Activated CD8-positive, alpha-beta T cell treated with anti-CD3 and anti-CD28 coated beads, Interleukin-2, amount 10 ng/mL, durations not matched to agents 7 days and 5 days (primary cell): ENCODE measurements at regions not wholly inside any gene's neighbourhood (a gene's known extent, or its start where the extent isn't known, plus 50 kb on each side); places are given as distances from the start of the nearest gene placed in this dataset.

Experiments used
- ATAC-seq: fragments of 150-1000 bp; cut with Tn5 transposase; one replicate; pipeline ENCODE4 v1.10.0; 2021; ENCODE audit warnings: moderate library complexity
- CTCF ChIA-PET: fragments of 350-600 bp; sonication (Branson Sonifier 250); formaldehyde crosslinking; loops from one replicate; lab custom pipeline; 2021; ENCODE audit warnings: antibody characterized with exemption; lab: Charles Lee
- POLR2A ChIA-PET: fragments of 350-600 bp; sonication (Branson Sonifier 250); formaldehyde crosslinking; loops from one replicate; lab custom pipeline; 2021; ENCODE audit warnings: antibody characterized with exemption; lab: Charles Lee
- DNase-seq: peaks from one replicate; pipeline ENCODE4 v3.0.0-alpha.2; 2020
- H3K27ac Mint-ChIP-seq: one replicate; pipeline ENCODE4 v1.8.0; 2021; ENCODE audit warnings: mild to moderate bottlenecking, mixed read lengths
- H3K27me3 Mint-ChIP-seq: one replicate; pipeline ENCODE4 v1.8.0; 2021; ENCODE audit warnings: low read depth, mixed read lengths
- H3K36me3 Mint-ChIP-seq: one replicate; pipeline ENCODE4 v1.8.0; 2021; ENCODE audit warnings: low read depth, mixed read lengths
- H3K4me1 Mint-ChIP-seq: one replicate; pipeline ENCODE4 v1.8.0; 2021; ENCODE audit warnings: low read depth, mixed read lengths
- H3K4me3 Mint-ChIP-seq: one replicate; pipeline ENCODE4 v1.8.0; 2021; ENCODE audit warnings: mild to moderate bottlenecking, mixed read lengths
- H3K9me3 Mint-ChIP-seq: one replicate; pipeline ENCODE4 v1.8.0; 2022; ENCODE audit warnings: mixed read lengths; ENCODE audit not compliant: insufficient read depth

- Mint-ChIP-seq H3K27me3 (peaks cover 2% of the 10 kb centered on the region), H3K9me3 (no peaks in the 10 kb centered on the region), H3K27ac (no peak overlapping the region), H3K4me3 (peak overlapping the region; percentile 67), H3K36me3 (no peaks in the 10 kb centered on the region), H3K4me1 (no peaks in the 10 kb centered on the region)
- ChIA-PET POLR2A (interaction anchor here (0.6 kb wide), 2 partner anchors 16 to 211 kb away, joined by 3 read pairs; no protein-coding TSS in a partner anchor), CTCF (interaction anchor here (0.7 to 4.3 kb wide), 10 partner anchors 8 to 535 kb away, joined by 3 to 34 read pairs (median 3); partner anchors contain the start of gene SERTAD2)
- ATAC-seq (peak; percentile 94), DNase-seq (peak; percentile 69)
Measured at GRCh38 chr2:64865073-64865830, 123.9 kb upstream of the SLC1A4 start.

DNA sequence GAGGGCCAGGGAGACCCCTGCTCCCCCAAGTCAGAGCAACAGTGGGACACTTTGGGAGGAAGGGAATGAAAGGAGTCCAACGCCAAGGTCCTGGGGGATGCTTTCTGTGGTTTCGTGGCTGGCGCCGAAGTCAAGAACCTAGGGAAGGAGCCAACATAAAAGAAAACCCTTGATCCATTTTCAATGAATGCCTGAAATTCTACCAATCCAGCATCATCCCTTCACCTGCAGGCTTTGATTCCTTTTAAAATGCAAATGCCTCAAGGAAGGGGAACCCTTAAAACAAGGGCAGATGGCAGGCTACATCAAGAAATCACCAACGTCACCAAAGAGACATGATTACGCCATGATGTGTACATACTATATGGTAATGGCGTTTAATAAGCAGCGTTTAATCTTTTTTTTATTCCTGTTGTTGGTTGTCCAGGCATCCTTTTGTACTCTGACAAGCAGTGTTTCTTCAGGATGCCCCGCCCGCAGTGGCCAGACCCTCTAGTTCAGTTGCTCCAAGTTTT is 123.3 kb upstream of the SLC1A4 start:
- ChIA-PET CTCF (interaction anchor here (1.1 to 3.6 kb wide), 5 partner anchors 215 to 343 kb away, joined by 3 to 45 read pairs (median 25); partner anchors contain the start of gene AFTPH), POLR2A (no interaction called here)
- H3K36me3 Mint-ChIP-seq: no peaks in the 10 kb centered on the region
- H3K27me3 Mint-ChIP-seq: peaks cover 2% of the 10 kb centered on the region
- no peak overlapping the region for H3K27ac Mint-ChIP-seq
- DNase-seq (no peak), ATAC-seq (no peak)
- no peaks in the 10 kb centered on the region for H3K9me3 Mint-ChIP-seq
- H3K4me1 Mint-ChIP-seq: no peaks in the 10 kb centered on the region
- H3K4me3 Mint-ChIP-seq: no peak overlapping the region

DNA sequence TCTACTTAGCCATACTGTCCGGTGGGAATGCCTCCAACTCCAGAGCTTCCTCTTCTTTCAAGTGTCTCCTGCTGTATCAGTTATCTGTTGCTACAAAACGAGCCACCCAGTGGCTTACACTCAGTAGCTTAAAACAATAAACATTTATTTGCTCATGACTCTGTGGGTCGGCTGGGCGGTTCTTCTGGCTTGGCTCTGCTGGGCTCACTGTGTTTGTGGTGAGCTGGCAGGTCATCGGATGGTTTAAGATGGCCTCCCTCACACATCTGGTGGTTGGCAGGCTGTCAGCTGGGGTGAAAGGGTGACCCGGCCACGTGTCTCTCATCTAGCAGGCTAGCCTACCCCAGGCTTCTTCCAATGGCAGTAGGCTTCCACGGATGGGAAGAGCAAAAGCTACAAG is 122.4 kb upstream of the SLC1A4 start:
- H3K36me3 Mint-ChIP-seq: no peaks in the 10 kb centered on the region

DNA sequence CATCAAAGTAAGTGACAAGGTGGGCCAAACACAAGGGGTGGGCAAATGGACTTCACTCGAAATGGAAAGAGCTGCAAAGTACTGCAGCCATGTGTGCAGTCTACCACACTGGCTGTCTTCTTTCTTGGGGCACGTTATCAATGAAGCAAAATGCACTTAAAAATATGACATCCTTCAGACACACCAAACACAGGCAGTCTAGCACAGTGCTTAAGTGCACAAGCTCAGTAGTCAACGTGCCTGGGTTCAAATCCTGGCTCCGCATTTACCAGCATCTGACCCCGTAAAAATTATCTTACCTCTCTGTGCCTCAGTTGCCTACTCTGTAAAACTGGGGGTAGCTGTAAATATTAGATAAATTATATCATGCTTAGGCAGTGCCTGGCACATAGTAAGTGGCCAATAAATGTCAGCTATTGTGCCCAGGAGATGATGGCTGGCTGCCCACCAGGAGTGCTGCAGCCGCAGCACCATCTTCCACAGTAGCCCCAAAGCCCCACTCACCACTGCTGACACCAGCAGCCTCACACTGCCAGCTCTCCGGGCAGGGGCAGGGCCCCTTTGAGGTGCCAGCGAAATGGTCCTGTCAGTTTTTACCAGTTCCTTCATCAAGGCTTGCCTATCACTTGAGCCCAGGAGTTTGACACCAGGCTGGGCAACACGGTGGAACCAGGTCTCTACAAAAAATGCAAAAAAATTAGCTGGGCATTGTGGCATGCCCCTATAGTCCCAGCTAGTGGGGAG is 121.8 kb upstream of the SLC1A4 start:
- Mint-ChIP-seq H3K4me3 (no peak overlapping the region), H3K27me3 (peaks cover 2% of the 10 kb centered on the region), H3K36me3 (no peaks in the 10 kb centered on the region), H3K4me1 (no peaks in the 10 kb centered on the region), H3K27ac (no peak overlapping the region), H3K9me3 (no peaks in the 10 kb centered on the region)
- CTCF ChIA-PET: interaction anchor here (0.8 to 3.6 kb wide), 19 partner anchors 11 to 537 kb away, joined by 3 to 45 read pairs (median 4); partner anchors contain the start of genes AFTPH and SERTAD2
- DNase-seq (no peak), ATAC-seq (no peak)
- POLR2A ChIA-PET: interaction anchor here (0.8 kb wide), 1 partner anchor 213 kb away, joined by 3 read pairs; the partner anchor contains the start of gene SERTAD2

More for the DNA sequence above, 122.4 kb upstream of the SLC1A4 start:
- Mint-ChIP-seq H3K9me3 (no peaks in the 10 kb centered on the region), H3K27ac (no peak overlapping the region), H3K4me1 (no peaks in the 10 kb centered on the region), H3K27me3 (peaks cover 2% of the 10 kb centered on the region), H3K4me3 (no peak overlapping the region)
- ChIA-PET POLR2A (no interaction called here), CTCF (interaction anchor here (0.8 to 3.6 kb wide), 14 partner anchors 10 to 536 kb away, joined by 3 to 45 read pairs (median 6); partner anchors contain the start of genes AFTPH and SERTAD2)
- DNase-seq (no peak), ATAC-seq (no peak)

- Mint-ChIP-seq H3K36me3 (no peaks in the 10 kb centered on the region), H3K4me1 (peaks cover 6% of the 10 kb centered on the region), H3K4me3 (no peak overlapping the region), H3K9me3 (no peaks in the 10 kb centered on the region), H3K27ac (no peak overlapping the region), H3K27me3 (peaks cover 2% of the 10 kb centered on the region)
- no peak for DNase-seq
- CTCF ChIA-PET: interaction anchor here (1.7 to 3.6 kb wide), 7 partner anchors 118 to 538 kb away, joined by 7 to 45 read pairs (median 9); partner anchors contain the start of gene AFTPH
- POLR2A ChIA-PET: no interaction called here
- ATAC-seq: no peak
Measured at GRCh38 chr2:64869126-64869525, 120.1 kb upstream of the SLC1A4 start.

- CTCF ChIA-PET: interaction anchor here (0.6 to 2.5 kb wide), 21 partner anchors 9 to 546 kb away, joined by 3 to 23 read pairs (median 3); partner anchors contain the start of gene AFTPH
- H3K9me3 Mint-ChIP-seq: no peaks in the 10 kb centered on the region
- no peaks in the 10 kb centered on the region for H3K36me3 Mint-ChIP-seq
- H3K27me3 Mint-ChIP-seq: peaks cover 16% of the 10 kb centered on the region
- POLR2A ChIA-PET: no interaction called here
- H3K4me1 Mint-ChIP-seq: peaks cover 6% of the 10 kb centered on the region
- no peak overlapping the region for H3K4me3 Mint-ChIP-seq
- DNase-seq: peak; percentile 85
- H3K27ac Mint-ChIP-seq: peak overlapping the region; percentile 12
- ATAC-seq: peak; percentile 97
Measured at GRCh38 chr2:64873472-64873924, 115.7 kb upstream of the SLC1A4 start.

DNA sequence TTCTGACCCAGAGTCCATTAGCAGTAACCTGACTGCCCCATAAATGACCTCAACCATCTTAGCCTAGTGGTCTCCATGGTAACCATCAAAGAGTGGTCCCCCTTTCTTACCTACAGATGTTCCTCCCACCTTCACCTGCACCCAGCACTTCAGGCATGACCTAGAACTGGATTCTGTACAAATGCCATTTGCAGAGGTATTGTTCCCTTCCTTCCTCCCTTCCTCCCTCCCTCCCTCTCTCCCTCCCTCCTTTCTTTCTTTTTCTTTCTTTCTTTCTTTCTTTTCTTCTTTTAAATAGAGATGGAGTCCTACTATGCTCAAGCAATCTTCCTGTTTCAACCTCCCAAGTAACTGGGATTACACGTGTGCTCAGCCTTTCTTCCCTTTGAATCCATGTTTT is 114.6 kb upstream of the SLC1A4 start:
- ChIA-PET POLR2A (no interaction called here), CTCF (interaction anchor here (1.0 to 2.0 kb wide), 3 partner anchors 38 to 298 kb away, joined by 3 to 7 read pairs (median 3); no protein-coding TSS in a partner anchor)
- H3K27me3 Mint-ChIP-seq: peaks cover 16% of the 10 kb centered on the region
- peaks cover 6% of the 10 kb centered on the region for H3K4me1 Mint-ChIP-seq
- ATAC-seq (no peak), DNase-seq (no peak)
- no peaks in the 10 kb centered on the region for H3K9me3 Mint-ChIP-seq
- H3K27ac Mint-ChIP-seq: no peak overlapping the region
- H3K36me3 Mint-ChIP-seq: no peaks in the 10 kb centered on the region
- no peak overlapping the region for H3K4me3 Mint-ChIP-seq

DNA sequence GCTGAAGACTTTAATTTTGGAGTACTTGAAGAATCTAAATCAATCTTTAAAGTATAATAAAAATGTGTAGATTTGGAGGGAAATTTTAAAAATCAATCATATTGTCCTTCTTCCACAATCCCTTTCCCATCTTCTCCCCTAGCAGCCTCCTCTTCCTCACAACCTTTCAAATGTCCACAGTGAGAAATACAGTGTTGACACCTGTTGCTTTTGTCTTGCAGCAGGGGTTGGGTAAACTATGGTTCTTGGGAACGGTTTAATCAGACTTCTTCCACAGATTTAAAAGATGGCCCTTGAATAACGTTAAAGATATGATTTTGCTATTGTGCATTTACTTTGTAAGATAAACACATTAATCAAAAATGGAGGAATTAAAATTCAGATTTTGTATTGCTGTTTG is 113.8 kb upstream of the SLC1A4 start:
- no peak overlapping the region for H3K27ac Mint-ChIP-seq
- H3K36me3 Mint-ChIP-seq: no peaks in the 10 kb centered on the region
- no peak overlapping the region for H3K4me3 Mint-ChIP-seq
- DNase-seq (no peak), ATAC-seq (no peak)
- H3K4me1 Mint-ChIP-seq: peaks cover 6% of the 10 kb centered on the region
- H3K27me3 Mint-ChIP-seq: peaks cover 16% of the 10 kb centered on the region
- H3K9me3 Mint-ChIP-seq: no peaks in the 10 kb centered on the region
- CTCF ChIA-PET: interaction anchor here (1.1 kb wide), 1 partner anchor 37 kb away, joined by 3 read pairs; no protein-coding TSS in a partner anchor
- POLR2A ChIA-PET: no interaction called here

GRCh38 chr2:64876137-64876647 is 113.0 kb upstream of the SLC1A4 start:
- ATAC-seq (no peak), DNase-seq (no peak)
- no peak overlapping the region for H3K4me3 Mint-ChIP-seq
- H3K36me3 Mint-ChIP-seq: no peaks in the 10 kb centered on the region
- no peak overlapping the region for H3K27ac Mint-ChIP-seq
- H3K9me3 Mint-ChIP-seq: no peaks in the 10 kb centered on the region
- CTCF ChIA-PET: interaction anchor here (1.2 kb wide), 1 partner anchor 290 kb away, joined by 3 read pairs; no protein-coding TSS in a partner anchor
- POLR2A ChIA-PET: no interaction called here
- H3K27me3 Mint-ChIP-seq: peaks cover 18% of the 10 kb centered on the region
- H3K4me1 Mint-ChIP-seq: peaks cover 12% of the 10 kb centered on the region

GRCh38 chr2:64879745-64880144 is 109.5 kb upstream of the SLC1A4 start:
- no peaks in the 10 kb centered on the region for H3K36me3 Mint-ChIP-seq
- ChIA-PET POLR2A (no interaction called here), CTCF (interaction anchor here (0.9 kb wide), 1 partner anchor 33 kb away, joined by 3 read pairs; no protein-coding TSS in a partner anchor)
- peaks cover 17% of the 10 kb centered on the region for H3K27me3 Mint-ChIP-seq
- H3K4me1 Mint-ChIP-seq: peaks cover 9% of the 10 kb centered on the region
- H3K27ac Mint-ChIP-seq: no peak overlapping the region
- no peak overlapping the region for H3K4me3 Mint-ChIP-seq
- DNase-seq (no peak), ATAC-seq (no peak)
- no peaks in the 10 kb centered on the region for H3K9me3 Mint-ChIP-seq
